Renal pelvis (tissue), 1 donor: ENCODE measurements at regions not wholly inside any gene's neighbourhood (a gene's known extent, or its start where the extent isn't known, plus 50 kb on each side); places are given as distances from the start of the nearest gene placed in this dataset.

Experiments used
- DNase-seq: peaks from one replicate; pipeline ENCODE4 v3.0.0-alpha.2; 2013

DNA sequence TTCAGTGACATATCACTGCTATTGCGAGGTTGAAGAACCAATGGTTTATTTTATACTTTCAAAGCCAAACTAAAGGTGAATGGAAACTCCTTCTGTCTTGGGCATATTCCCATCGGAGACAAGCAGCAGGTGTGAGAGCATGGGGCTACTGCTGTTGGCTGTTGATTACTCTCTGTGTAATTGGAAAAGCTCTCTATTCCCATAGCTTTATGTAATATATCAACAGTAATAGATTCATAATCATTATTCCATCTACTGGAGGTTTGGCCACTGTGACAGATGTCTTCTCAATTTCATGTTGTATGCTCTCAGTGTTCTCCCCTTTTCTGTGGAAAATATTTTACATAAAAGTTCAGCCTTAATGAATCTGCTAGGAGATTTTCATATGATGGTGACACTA is 352.0 kb downstream of the BTG1 start:
- no peak for DNase-seq

GRCh38 chr12:91792597-91792996 is 353.0 kb downstream of the BTG1 start:
- DNase-seq = no peak

GRCh38 chr12:91786499-91787272 is 359.0 kb downstream of the BTG1 start:
- no peak for DNase-seq

GRCh38 chr12:91785655-91786498 is 359.8 kb downstream of the BTG1 start:
- no peak for DNase-seq

GRCh38 chr12:91781114-91781513 is 364.5 kb downstream of the BTG1 start:
- no peak for DNase-seq

- peak; percentile 26 for DNase-seq
Observed at GRCh38 chr12:91778938-91779400, 366.7 kb downstream of the BTG1 start.

GRCh38 chr12:91778091-91778832 is 367.4 kb downstream of the BTG1 start:
- peak; percentile 42 for DNase-seq

DNA sequence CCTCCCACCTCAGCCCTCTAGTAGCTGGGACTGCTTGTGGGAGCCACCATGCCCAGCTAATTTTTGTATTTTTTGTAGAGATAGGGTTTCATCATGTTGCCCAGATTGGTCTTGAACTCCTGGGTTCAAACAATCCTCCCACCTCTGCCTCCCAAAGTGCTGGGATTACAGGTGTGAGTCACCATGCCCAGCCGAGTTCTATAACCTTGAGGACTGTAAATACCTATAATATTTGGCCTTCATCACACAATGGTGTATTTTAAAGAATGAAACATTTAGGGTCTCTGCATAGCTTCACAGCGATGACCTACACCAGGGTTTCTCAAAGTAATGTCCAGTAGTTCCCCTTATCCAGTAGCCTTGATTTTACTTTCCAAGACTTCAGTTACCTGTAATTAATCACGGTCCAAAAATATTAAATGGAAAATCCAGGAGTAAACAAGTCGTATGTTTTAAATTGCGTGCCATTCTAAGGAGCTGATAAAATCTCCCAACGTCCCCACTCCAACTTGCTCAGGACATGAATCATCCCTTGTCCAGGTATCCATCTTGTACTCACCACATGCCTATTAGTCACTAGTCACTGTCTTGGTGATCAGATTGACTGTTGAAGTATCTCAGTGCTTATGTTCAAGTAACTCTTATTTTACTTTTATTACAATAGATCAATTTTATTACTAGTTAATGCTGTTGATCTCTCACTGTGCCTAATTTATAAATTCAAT is 368.2 kb downstream of the BTG1 start:
- no peak for DNase-seq

DNA sequence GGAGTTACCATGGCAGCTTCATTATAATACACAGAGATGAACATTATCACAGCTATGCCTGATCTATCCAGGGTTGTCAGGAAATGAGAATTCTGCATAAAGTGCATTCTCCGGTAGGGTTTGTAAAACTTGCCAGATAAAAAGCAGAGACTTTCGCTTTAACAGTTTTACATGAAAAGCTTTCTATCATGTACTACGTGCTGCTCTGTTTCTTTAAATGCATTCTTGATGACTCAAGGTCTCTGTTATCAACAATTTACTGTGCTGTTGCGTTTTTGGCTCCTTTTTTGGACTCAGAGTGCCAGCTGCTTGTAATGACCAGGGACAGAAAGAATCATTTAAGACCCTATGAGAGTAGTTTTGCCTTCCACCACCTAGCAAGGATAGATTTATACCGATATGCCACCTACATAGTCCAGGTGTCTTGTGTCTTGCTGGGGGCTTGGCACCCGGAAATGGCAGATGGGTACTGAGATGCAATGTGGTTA is 371.2 kb downstream of the BTG1 start:
- DNase-seq = no peak

- no peak for DNase-seq
Observed at GRCh38 chr12:91773749-91774429, 371.8 kb downstream of the BTG1 start.

DNA sequence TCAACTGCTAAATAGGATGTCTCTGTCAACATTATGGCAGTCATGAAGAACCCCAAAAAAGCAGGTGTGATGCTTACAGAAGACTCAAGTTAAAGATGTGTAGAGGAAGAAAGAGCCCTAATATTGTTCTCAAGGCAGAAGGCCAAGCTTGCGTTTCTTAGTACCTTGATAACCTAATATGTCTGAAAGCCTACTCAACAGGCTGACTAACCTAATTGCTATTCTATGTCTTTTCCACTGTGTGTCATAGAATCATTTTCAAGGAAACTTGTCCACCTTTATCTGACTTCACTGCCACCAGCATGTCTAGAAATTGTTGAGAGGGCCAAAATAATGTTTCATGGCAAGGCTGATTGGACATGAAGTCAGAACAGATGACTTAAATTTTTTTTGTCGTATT is 373.2 kb downstream of the BTG1 start:
- DNase-seq = no peak

- no peak for DNase-seq
Observed at GRCh38 chr12:91769736-91770135, 375.9 kb downstream of the BTG1 start.

- DNase-seq = no peak
Observed at GRCh38 chr12:91767237-91767636, 378.4 kb downstream of the BTG1 start.

GRCh38 chr12:91766454-91766853 is 379.2 kb downstream of the BTG1 start:
- DNase-seq = no peak

GRCh38 chr12:91763654-91764370 is 381.8 kb downstream of the BTG1 start:
- DNase-seq = peak; percentile 21

DNA sequence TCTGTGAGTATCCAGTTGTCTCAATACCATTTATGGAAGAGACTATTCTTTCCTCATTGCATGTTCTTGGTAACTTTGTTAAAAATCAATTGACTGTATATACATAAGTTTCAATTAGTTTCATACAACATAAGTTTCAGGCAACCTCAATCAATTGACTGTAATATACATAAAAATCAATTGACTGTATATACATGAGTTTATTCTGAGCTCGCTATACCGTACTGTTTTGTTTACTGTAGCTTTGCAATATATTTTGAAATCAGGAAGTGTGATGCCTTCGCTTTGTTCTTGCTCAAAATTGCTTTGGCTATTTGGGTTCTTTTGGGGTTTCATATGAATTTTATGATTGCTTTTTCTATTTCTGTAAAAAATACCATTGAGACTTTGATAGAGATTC is 392.0 kb downstream of the BTG1 start:
- DNase-seq = no peak

- no peak for DNase-seq
Observed at GRCh38 chr12:91746976-91747375, 398.7 kb downstream of the BTG1 start.

DNA sequence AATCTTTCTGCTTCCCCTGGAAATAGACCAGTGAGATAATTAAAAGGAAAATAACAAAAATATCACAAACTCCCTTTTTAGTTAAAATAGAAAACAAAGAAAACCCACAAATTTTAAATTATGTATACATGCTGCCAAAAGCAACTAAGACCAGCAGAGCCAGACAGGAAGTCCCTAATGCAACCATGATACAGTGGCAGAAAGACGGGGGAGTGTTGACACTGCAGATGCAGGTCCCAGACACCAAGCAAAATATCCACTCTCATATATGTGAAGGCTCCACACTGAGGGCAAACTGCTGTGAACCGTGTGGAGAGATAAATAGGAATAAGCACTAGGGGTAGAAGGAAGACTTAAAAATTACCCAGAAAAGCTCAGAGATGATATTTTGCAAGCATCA is 401.0 kb downstream of the BTG1 start:
- peak; percentile 11 for DNase-seq

GRCh38 chr12:91743704-91744321 is 401.8 kb downstream of the BTG1 start:
- DNase-seq = no peak

DNA sequence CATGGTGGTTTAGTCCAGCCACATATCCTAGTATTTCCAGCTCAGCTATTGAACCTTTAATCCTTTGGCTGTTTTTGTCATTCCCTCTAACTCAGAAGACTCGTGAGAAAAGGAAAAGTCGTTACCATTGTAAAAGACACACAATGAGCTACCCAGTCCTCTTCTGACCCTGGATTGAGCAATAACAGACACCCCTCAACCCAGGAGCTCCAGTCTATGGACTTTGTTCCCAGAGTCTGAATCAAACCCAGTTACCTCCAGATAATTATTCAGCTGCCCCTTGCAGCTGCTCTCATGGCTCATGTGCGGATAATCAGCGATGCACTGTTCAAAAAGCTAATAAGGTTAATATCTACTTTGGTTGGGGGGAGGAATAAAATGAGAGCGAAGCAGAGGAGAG is 402.4 kb downstream of the BTG1 start:
- no peak for DNase-seq
